ENCODE measurements at regions not wholly inside any gene's neighbourhood (a gene's known extent, or its start where the extent isn't known, plus 50 kb on each side); places are given as distances from the start of the nearest gene placed in this dataset.

DNA sequence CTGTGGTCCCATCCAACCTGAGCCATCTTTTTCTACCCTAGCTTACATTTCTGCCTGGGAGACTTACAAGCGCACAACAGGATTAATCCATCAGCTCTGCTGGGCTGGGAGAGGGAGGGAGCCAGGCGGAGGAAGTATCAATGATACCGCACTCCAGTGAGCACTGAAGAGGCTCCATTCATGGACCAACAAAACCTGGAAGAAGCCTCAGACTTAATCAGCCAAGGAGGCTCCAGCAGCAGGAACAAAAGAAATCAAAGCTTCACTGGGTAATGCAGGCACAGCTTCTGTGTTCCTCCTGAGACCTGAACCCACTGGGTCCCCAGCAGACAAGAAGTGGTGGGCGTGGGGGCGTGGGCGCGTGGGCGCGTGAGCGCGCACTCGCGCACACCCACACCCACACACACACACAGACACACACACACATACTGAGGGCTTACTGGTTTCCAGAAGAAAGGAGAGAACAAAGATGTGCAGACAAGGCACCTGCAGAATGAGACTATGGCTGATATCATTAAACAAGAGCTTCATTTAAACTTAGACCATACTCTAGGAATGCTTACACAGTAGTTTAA, 87.0 kb upstream of the BOC start:
- no peak overlapping the region for H3K27ac ChIP-seq (ENCODE audit: low read depth, low read length)
- intact Hi-C loops (cut with micrococcal nuclease) = no loop called here
- CTCF ChIA-PET = no interaction called here
- no peak overlapping the region for H3K9ac ChIP-seq (ENCODE audit: low read length)
- no peaks in the 10 kb centered on the region for H4K20me1 ChIP-seq (ENCODE audit: insufficient read depth)
- H3K27me3 ChIP-seq (ENCODE audit: insufficient read depth, low read length) = no peaks in the 10 kb centered on the region
- BruUV-seq (replicated peaks) = no TSS peak
- H3K4me2 ChIP-seq (ENCODE audit: low read length) = no peak overlapping the region
- TF ChIP-seq JUND (IDR thresholded peaks at IDR 0.05) = no peak
- TF ChIP-seq YY1 (IDR thresholded peaks at IDR 0.05; ENCODE audit: extremely low read depth, insufficient replicate concordance, low read depth, low read length) = no peak
- TF ChIP-seq, protein P1, sequence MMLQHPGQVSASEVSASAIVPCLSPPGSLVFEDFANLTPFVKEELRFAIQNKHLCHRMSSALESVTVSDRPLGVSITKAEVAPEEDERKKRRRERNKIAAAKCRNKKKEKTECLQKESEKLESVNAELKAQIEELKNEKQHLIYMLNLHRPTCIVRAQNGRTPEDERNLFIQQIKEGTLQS (IDR thresholded peaks at IDR 0.05) = no peak
- no peak for TF ChIP-seq EGR1 (IDR thresholded peaks at IDR 0.05; ENCODE audit: low read depth)
- H2AFZ ChIP-seq (ENCODE audit: low read depth, low read length, poor library complexity, severe bottlenecking) = no peak overlapping the region
- ATAC-seq (no peak), DNase-seq (ENCODE audit: low read depth, low spot score) (no peak)
- no peaks in the 10 kb centered on the region; the same call in 1 of the 2 replicates for H3K9me2 ChIP-seq (ENCODE audit: insufficient read depth)
- H3K4me1 ChIP-seq (ENCODE audit: control insufficient read depth in 1 of 2, insufficient read depth in 2 of 2, low read length in 2 of 2) = peaks cover 0 to 5% of the 10 kb centered on the region in 2 experiments; a peak in 1 of 4 replicates
- no peak overlapping the region for H3K4me3 ChIP-seq (replicated peaks in 1 of 2; ENCODE audit: low read depth in 1 of 2, low read length in 2 of 2)
- H3K79me2 ChIP-seq (ENCODE audit: insufficient read depth, low read length) = no peaks in the 10 kb centered on the region
- POLR2A ChIA-PET = no interaction called here
- no peaks in the 10 kb centered on the region for H3K36me3 ChIP-seq (ENCODE audit: control insufficient read depth in 1 of 2, insufficient read depth in 2 of 2, low read length in 2 of 2)
- no peaks in the 10 kb centered on the region for H3K9me3 ChIP-seq (ENCODE audit: control insufficient read depth in 1 of 2, insufficient read depth in 1 of 2, low read depth in 1 of 2, low read length in 2 of 2)
- RAD21 ChIA-PET (ENCODE audit: low non-redundant PET in 1 of 2, low total read pairs in 2 of 2, uncharacterized antibody in 2 of 2, unreplicated experiment in 2 of 2) = no interaction called here

DNA sequence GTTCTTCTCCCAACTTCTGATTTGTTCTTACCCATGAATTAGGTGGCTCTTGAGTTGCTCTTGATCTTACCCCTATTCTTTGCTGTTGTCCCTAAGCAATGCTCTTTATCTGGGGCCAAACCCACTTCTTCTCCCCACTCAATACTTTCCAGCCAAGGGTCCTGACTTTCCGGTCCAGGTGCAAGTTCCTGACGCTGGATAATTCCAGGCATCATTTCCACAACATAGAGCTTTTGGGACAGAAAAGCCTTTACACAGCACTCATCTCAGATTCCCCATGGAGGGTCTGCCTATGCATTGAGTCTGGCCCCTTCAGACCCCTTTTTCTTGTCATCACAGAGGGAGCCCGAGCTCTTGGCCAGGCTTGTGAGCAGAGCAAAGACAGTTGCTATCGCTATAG, 85.4 kb upstream of the BOC start:
- CTCF ChIA-PET = interaction anchor here (1.4 kb wide), 1 partner anchor 162 kb away, joined by 3 read pairs; no protein-coding TSS in a partner anchor
- Histone ChIP-seq H3K27me3 (ENCODE audit: insufficient read depth, low read length) (no peaks in the 10 kb centered on the region), H3K79me2 (ENCODE audit: insufficient read depth, low read length) (no peaks in the 10 kb centered on the region), H2AFZ (ENCODE audit: low read depth, low read length, poor library complexity, severe bottlenecking) (no peak overlapping the region), H3K4me2 (ENCODE audit: low read length) (no peak overlapping the region), H3K4me1 (ENCODE audit: control insufficient read depth in 1 of 2, insufficient read depth in 2 of 2, low read length in 2 of 2) (peaks cover 0 to 5% of the 10 kb centered on the region in 2 experiments; a peak in 1 of 4 replicates), H3K4me3 (replicated peaks in 1 of 2; ENCODE audit: low read depth in 1 of 2, low read length in 2 of 2) (no peak overlapping the region), H3K36me3 (ENCODE audit: control insufficient read depth in 1 of 2, insufficient read depth in 2 of 2, low read length in 2 of 2) (no peaks in the 10 kb centered on the region), H3K9me3 (ENCODE audit: control insufficient read depth in 1 of 2, insufficient read depth in 1 of 2, low read depth in 1 of 2, low read length in 2 of 2) (no peaks in the 10 kb centered on the region), H4K20me1 (ENCODE audit: insufficient read depth) (no peaks in the 10 kb centered on the region), H3K9me2 (ENCODE audit: insufficient read depth) (no peaks in the 10 kb centered on the region; the same call in 1 of the 2 replicates), H3K9ac (ENCODE audit: low read length) (no peak overlapping the region), H3K27ac (ENCODE audit: low read depth, low read length) (no peak overlapping the region)
- RAD21 ChIA-PET (ENCODE audit: low non-redundant PET in 1 of 2, low total read pairs in 2 of 2, uncharacterized antibody in 2 of 2, unreplicated experiment in 2 of 2) = no interaction called here
- TF ChIP-seq POLR2A (IDR thresholded peaks at IDR 0.05; ENCODE audit: borderline replicate concordance, extremely low read depth, insufficient read depth, insufficient read length) (no peak), EGR1 (IDR thresholded peaks at IDR 0.05; ENCODE audit: low read depth) (no peak), EZH2 (IDR thresholded peaks at IDR 0.05) (no peak), ELF1 (IDR thresholded peaks at IDR 0.05; ENCODE audit: borderline replicate concordance, low read depth) (no peak), YY1 (IDR thresholded peaks at IDR 0.05; ENCODE audit: extremely low read depth, insufficient replicate concordance, low read depth, low read length) (no peak), SIN3A (IDR thresholded peaks at IDR 0.05; ENCODE audit: low read depth) (no peak), RAD21 (IDR thresholded peaks at IDR 0.05; ENCODE audit: low read depth) (no peak), ZBTB33 (IDR thresholded peaks at IDR 0.05; ENCODE audit: extremely low read depth, insufficient replicate concordance, low read length) (no peak), MAX (IDR thresholded peaks at IDR 0.05) (no peak)
- TF ChIP-seq, protein P1 (IDR thresholded peaks at IDR 0.05) = no peak
- BruUV-seq (replicated peaks) = no TSS peak
- intact Hi-C loops (cut with micrococcal nuclease) = no loop called here
- DNase-seq (ENCODE audit: low read depth, low spot score) (no peak), ATAC-seq (no peak)
- POLR2A ChIA-PET = no interaction called here
